Neural progenitor cell (in vitro differentiated cells): ENCODE measurements at regions not wholly inside any gene's neighbourhood (a gene's known extent, or its start where the extent isn't known, plus 50 kb on each side); places are given as distances from the start of the nearest gene placed in this dataset.

Experiments
- DNase-seq: peaks from one replicate; pipeline ENCODE4 v3.0.0-alpha.2; 2016; ENCODE audit warnings: low spot score
- H2AFZ ChIP-seq: fragments of 200-600 bp; sonication (generic); replicated peaks from 2 replicates; pipeline ENCODE4 v1.6.1; 2016; ENCODE audit warnings: antibody characterized with exemption
- H3F3A ChIP-seq: fragments of 200-600 bp; sonication (generic); 2 replicates; pipeline ENCODE4 v1.6.1; 2016; ENCODE audit warnings: antibody characterized with exemption, low read depth
- H3K27ac ChIP-seq: fragments of 200-600 bp; sonication (generic); 2 replicates; pipeline ENCODE4 v1.5.1; 2016; ENCODE audit warnings: mild to moderate bottlenecking
- H3K27me3 ChIP-seq: fragments of 200-600 bp; sonication (generic); 2 replicates; pipeline ENCODE4 v1.6.1; 2016; ENCODE audit warnings: mild to moderate bottlenecking, moderate library complexity
- H3K36me3 ChIP-seq: fragments of 200-600 bp; sonication (generic); 2 replicates; pipeline ENCODE4 v1.5.1; 2016
- H3K4me1 ChIP-seq: fragments of 200-600 bp; sonication (generic); 2 replicates; pipeline ENCODE4 v1.6.1; 2016; ENCODE audit warnings: mixed run types
- H3K4me2 ChIP-seq: fragments of 200-600 bp; sonication (generic); 2 replicates; pipeline ENCODE4 v1.6.1; 2016
- H3K4me3 ChIP-seq: fragments of 200-600 bp; sonication (generic); 2 replicates; pipeline ENCODE4 v1.5.1; 2016
- H3K79me2 ChIP-seq: fragments of 200-600 bp; sonication (generic); 2 replicates; pipeline ENCODE4 v1.6.1; 2016; ENCODE audit warnings: low read depth
- H3K9ac ChIP-seq: fragments of 200-600 bp; sonication (generic); 2 replicates; pipeline ENCODE4 v1.6.1; 2016
- H3K9me3 ChIP-seq: fragments of 200-600 bp; sonication (generic); 2 replicates; pipeline ENCODE4 v1.5.1; 2016; ENCODE audit warnings: low read depth
- H4K20me1 ChIP-seq: fragments of 200-600 bp; sonication (generic); 2 replicates; pipeline ENCODE4 v1.6.1; 2016; ENCODE audit warnings: low read depth
- H3K27ac Mint-ChIP-seq: 3 replicates; pipeline ENCODE4 v1.8.0; 2021; ENCODE audit warnings: mixed read lengths
- H3K27me3 Mint-ChIP-seq: 2 replicates; pipeline ENCODE4 v1.8.0; 2022; ENCODE audit warnings: low read depth, mild to moderate bottlenecking, inconsistent platforms, moderate library complexity, mixed read lengths; ENCODE audit not compliant: insufficient read depth
- H3K36me3 Mint-ChIP-seq: 3 replicates; pipeline ENCODE4 v1.8.0; 2021; ENCODE audit warnings: mixed read lengths
- H3K4me1 Mint-ChIP-seq: 3 replicates; pipeline ENCODE4 v1.8.0; 2021; ENCODE audit warnings: mixed read lengths
- H3K4me3 Mint-ChIP-seq: 3 replicates; pipeline ENCODE4 v1.8.0; 2021; ENCODE audit warnings: mild to moderate bottlenecking, moderate library complexity, mixed read lengths
- H3K9me3 Mint-ChIP-seq: 3 replicates; pipeline ENCODE4 v1.8.0; 2020; ENCODE audit warnings: mixed read lengths
- EZH2 ChIP-seq: fragments of 200-600 bp; sonication (generic); IDR thresholded peaks from 2 replicates; pipeline ENCODE4 v1.6.1; 2017; ENCODE audit warnings: antibody characterized with exemption, mild to moderate bottlenecking, moderate library complexity
- EZH2phosphoT487 ChIP-seq: fragments of 200-600 bp; sonication (generic); IDR thresholded peaks from 2 replicates; pipeline ENCODE4 v1.6.1; 2017; ENCODE audit warnings: antibody characterized with exemption
- TF ChIP-seq, protein P1 (sequence below): fragments of 200-600 bp; sonication (generic); IDR thresholded peaks from 2 replicates; pipeline ENCODE4 v1.5.1; 2017; ENCODE audit warnings: antibody characterized with exemption, mild to moderate bottlenecking

DNA sequence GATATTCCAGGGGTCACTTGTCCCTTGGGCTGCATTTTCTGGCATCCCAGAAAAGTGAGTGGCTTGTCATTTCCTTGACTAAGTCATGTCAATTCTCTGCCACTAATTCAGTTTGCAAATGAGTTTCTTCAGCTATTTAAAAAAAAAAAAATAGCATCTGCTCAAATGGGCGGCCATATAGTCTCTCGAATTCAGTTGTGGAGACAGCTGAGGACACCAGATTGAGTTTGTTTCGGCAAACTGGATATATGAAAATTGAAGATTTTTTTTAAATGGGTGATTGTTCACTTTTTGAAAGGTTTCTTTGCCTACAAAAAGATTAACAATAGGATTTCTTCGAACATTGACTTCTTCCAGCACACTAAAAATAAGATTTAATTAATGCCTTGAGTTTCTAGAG, 96.3 kb upstream of the TIAM2 start:
- Histone ChIP-seq H3K27me3 (no peaks in the 10 kb centered on the region), H3K79me2 (no peaks in the 10 kb centered on the region), H3K36me3 (no peaks in the 10 kb centered on the region), H2AFZ (no peak overlapping the region), H3K4me1 (no peaks in the 10 kb centered on the region), H3K27ac (no peak overlapping the region), H3K4me3 (no peak overlapping the region), H3K9me3 (no peaks in the 10 kb centered on the region), H3K4me2 (no peak overlapping the region), H4K20me1 (peaks cover 9% of the 10 kb centered on the region), H3K9ac (no peak overlapping the region), H3F3A (no peaks in the 10 kb centered on the region)
- no peaks in the 10 kb centered on the region for H3K9me3 Mint-ChIP-seq
- H3K4me3 Mint-ChIP-seq: no peak overlapping the region
- H3K36me3 Mint-ChIP-seq: peaks cover 16% of the 10 kb centered on the region
- no peak for DNase-seq
- TF ChIP-seq EZH2phosphoT487 (no peak), EZH2 (no peak)
- TF ChIP-seq, protein P1, sequence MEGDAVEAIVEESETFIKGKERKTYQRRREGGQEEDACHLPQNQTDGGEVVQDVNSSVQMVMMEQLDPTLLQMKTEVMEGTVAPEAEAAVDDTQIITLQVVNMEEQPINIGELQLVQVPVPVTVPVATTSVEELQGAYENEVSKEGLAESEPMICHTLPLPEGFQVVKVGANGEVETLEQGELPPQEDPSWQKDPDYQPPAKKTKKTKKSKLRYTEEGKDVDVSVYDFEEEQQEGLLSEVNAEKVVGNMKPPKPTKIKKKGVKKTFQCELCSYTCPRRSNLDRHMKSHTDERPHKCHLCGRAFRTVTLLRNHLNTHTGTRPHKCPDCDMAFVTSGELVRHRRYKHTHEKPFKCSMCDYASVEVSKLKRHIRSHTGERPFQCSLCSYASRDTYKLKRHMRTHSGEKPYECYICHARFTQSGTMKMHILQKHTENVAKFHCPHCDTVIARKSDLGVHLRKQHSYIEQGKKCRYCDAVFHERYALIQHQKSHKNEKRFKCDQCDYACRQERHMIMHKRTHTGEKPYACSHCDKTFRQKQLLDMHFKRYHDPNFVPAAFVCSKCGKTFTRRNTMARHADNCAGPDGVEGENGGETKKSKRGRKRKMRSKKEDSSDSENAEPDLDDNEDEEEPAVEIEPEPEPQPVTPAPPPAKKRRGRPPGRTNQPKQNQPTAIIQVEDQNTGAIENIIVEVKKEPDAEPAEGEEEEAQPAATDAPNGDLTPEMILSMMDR: no peak
- H3K27ac Mint-ChIP-seq: no peak overlapping the region
- peaks cover 4% of the 10 kb centered on the region for H3K27me3 Mint-ChIP-seq
- peaks cover 10% of the 10 kb centered on the region for H3K4me1 Mint-ChIP-seq

DNA sequence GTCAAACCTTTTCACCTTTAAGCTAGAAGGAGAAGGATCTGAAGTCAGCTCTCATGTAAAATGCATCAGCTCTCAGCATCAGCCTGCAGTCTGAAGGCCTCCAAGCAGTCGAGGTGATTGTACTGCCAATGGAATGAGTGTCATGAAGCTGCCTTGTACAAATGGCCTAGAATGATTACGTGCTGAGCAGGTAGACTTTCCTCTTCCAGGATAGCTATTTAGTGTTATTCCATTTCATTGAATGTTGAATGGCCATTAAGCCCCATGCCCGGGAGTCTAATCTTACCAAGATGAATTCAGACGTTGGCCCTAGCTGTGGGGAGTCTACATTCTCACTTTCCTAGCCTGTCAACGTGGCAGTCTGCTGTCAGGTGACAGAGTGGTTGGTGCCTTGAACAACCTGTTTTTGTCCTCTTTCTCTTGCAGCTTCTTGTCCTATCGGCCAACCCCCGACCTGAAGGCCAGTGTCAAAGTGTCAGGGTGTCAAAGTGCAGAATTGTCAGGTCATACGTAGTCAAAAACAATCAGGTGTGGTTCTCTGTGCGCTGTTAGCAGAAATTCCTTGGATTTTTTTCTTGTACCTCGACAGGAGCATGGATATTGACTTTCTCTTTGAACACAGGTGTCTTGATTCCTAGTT, 95.2 kb upstream of the TIAM2 start:
- TF ChIP-seq EZH2phosphoT487 (no peak), EZH2 (no peak)
- TF ChIP-seq, protein P1: no peak
- Histone ChIP-seq H3F3A (no peaks in the 10 kb centered on the region), H3K4me2 (no peak overlapping the region), H3K36me3 (no peaks in the 10 kb centered on the region), H3K79me2 (no peaks in the 10 kb centered on the region), H2AFZ (no peak overlapping the region), H3K27me3 (no peaks in the 10 kb centered on the region), H3K4me3 (no peak overlapping the region), H3K4me1 (no peaks in the 10 kb centered on the region), H4K20me1 (peaks cover 9% of the 10 kb centered on the region), H3K9me3 (no peaks in the 10 kb centered on the region), H3K9ac (no peak overlapping the region), H3K27ac (no peak overlapping the region)
- DNase-seq: no peak
- H3K27ac Mint-ChIP-seq: no peak overlapping the region
- H3K36me3 Mint-ChIP-seq: peaks cover 15% of the 10 kb centered on the region
- peaks cover 3% of the 10 kb centered on the region for H3K27me3 Mint-ChIP-seq
- H3K4me1 Mint-ChIP-seq: peaks cover 14% of the 10 kb centered on the region
- no peaks in the 10 kb centered on the region for H3K9me3 Mint-ChIP-seq
- H3K4me3 Mint-ChIP-seq: peak overlapping the region; percentile 44

GRCh38 chr6:154901876-154902552, 93.1 kb upstream of the TIAM2 start:
- Histone ChIP-seq H3K36me3 (no peaks in the 10 kb centered on the region), H3K27ac (no peak overlapping the region), H3K9ac (no peak overlapping the region), H3K79me2 (no peaks in the 10 kb centered on the region), H2AFZ (no peak overlapping the region), H3K9me3 (no peaks in the 10 kb centered on the region), H3K27me3 (no peaks in the 10 kb centered on the region), H4K20me1 (peaks cover 9% of the 10 kb centered on the region), H3K4me2 (no peak overlapping the region), H3K4me1 (no peaks in the 10 kb centered on the region), H3F3A (no peaks in the 10 kb centered on the region), H3K4me3 (no peak overlapping the region)
- Mint-ChIP-seq H3K36me3 (peaks cover 22% of the 10 kb centered on the region), H3K9me3 (no peaks in the 10 kb centered on the region), H3K27ac (no peak overlapping the region), H3K4me1 (peaks cover 17% of the 10 kb centered on the region), H3K4me3 (no peak overlapping the region), H3K27me3 (peaks cover 2% of the 10 kb centered on the region)
- no peak for TF ChIP-seq EZH2
- TF ChIP-seq, protein P1: no peak
- TF ChIP-seq EZH2phosphoT487: no peak
- no peak for DNase-seq
